CD4-positive, alpha-beta T cell treated with Interleukin-1 beta for 1 hour (primary cell): ENCODE measurements at regions not wholly inside any gene's neighbourhood (a gene's known extent, or its start where the extent isn't known, plus 50 kb on each side); places are given as distances from the start of the nearest gene placed in this dataset.

Experiments used
- DNase-seq, 2 donors: peaks; one replicate each; pipeline ENCODE4 v3.0.0-alpha.2; 2020 to 2022

DNA sequence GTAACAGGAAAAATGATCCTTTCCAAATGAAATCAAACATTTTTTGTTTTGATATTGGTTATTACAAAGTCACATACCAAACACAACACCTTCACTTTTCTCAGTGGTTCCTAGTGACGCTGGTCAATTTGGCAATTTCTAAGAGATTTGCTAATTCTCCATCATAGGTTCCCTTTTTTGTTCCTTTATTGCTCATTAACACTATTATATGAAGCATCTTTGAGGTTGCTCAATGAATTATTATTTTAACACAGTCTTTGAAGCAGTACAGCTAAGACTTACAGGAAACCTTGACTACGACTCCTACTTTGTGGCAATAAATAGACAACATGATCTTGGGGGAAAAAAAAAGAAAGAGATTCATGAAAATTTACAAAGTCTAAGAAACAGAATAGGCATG is 152.2 kb upstream of the VRK2 start:
- DNase-seq: no peak

DNA sequence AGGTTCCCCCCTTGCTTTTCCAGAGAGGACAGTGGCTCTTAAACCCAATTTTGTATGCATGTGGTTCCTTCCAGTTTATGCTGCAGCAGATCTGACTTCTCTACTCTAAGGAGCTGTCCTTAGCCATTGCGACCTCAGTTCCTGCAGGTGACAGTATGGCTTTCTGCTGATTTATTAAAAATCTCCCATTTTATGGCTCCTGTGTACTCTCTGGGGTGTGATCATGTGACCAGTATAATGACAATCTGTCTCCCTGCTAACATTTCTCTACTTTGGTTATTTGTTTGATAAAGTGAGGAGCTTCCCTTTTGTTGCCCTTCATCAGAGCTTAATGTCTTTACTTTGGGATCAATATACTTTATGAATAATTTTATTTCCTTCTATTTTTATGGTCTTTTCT is 148.7 kb upstream of the VRK2 start:
- no peak for DNase-seq

GRCh38 chr2:57899898-57900297 is 146.7 kb upstream of the VRK2 start:
- DNase-seq: peak in 1 of 2 donors; percentile 18

DNA sequence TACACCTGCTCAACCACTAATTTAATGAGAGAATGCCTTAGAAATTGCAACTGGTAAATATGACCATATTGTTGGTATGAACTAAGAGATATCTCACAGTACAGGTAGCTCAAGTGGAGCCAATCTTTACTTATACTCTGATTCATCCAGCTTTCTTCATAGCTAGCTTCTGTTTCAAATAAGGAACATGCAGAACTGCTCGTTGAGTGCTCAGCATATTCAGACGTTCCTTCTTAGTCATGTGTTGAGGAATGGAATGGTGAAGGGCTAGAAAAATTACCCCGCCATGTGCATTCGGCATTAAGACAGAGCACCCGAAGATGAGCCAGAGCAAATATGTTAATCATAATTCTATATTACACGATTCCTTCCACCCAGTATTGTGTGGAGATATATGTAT is 144.0 kb upstream of the VRK2 start:
- no peak for DNase-seq

DNA sequence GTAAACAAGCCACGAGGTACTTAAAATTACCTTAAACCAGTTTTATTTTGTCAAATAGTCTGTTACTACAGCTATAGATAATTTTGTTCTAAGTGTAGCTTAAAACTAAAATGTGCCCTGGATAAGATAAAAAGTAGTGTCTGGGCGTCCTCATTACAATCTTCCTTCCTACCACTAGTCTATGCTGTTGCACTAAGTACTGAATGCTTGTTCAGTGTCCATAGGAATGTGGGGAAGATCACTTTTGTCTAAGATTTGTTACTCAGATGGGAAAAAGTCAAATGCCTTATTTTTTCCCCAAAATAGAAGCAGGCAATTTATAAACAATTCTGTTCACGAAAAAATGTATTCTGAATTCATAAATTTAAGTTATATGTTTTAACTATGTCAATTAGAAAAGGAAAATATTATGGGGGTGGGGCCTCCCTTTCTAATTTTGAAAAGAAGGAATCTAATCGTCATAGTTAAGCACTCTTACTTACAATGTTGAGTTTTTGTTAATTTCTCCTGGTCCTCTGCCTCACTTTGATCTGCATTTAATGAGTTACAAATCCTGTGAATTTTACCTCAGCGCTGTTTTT is 140.4 kb upstream of the VRK2 start:
- peak in 1 of 2 donors; percentile 49 for DNase-seq

DNA sequence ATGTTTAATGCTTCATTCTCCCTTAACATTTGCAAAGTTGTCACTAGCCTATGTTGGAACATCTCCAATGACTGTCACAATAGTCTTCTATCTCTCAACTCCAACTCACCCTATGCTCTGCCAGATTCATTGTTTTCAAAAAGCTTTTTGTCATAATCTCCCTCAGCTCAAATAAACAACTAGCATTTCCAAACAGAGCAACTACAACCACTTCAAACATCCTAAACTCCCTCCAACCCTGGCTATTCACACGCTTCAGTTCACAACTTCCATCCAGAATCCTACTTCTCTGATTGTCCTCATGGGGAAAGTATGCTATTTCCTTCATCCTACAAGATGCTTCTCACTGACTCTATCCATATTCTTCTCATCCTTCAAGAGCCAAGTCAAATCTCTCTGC is 139.2 kb upstream of the VRK2 start:
- DNase-seq: no peak

DNA sequence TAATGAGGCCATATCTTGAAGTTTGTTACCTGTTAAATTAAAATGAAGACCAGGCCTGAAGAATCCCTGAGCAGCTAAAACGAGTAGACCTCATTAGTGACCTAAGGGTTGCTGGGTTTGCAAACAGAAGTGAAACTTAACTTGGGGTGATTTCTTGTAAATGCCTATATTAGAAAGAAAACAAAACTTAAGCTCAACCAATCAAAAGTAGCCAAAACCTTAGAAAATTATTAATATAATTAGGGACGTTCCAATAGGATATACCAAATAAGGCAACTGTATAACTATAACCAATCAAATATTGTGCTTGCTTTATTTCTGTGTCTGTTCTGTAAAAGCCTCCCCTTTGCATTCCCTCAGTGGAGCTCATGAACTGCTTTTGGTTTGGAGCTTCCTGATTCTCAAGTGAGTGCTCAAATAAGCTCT is 137.9 kb upstream of the VRK2 start:
- DNase-seq: peak in 1 of 2 donors; percentile 38

GRCh38 chr2:57918126-57918525 is 128.5 kb upstream of the VRK2 start:
- DNase-seq: no peak

DNA sequence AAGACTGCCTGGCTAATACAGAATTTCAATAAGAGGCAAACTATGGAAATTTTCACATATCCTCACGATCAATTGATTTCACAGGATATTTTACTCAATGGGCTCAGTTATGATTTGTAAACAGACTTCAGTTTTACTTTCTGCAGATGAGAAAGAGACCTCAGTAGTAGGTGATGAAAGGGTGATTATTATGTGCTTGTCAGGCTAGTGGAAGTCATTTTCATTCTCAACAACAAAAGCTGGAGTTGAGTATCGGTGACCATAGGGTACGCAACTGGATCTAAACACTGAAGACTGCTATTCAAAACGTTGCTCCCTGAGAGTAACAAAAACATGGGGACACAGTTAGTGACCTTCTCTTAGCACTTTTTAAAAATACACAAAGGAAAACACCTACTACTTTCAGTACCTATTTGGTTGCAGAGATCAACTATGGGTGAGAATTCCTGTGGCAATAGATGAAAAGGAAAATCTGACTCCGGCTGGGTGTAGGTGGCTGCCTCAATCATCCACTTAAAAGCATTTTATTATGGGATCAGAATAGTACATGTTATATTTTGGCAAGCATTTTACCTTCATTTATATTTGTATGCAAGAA is 126.2 kb upstream of the VRK2 start:
- DNase-seq: no peak

DNA sequence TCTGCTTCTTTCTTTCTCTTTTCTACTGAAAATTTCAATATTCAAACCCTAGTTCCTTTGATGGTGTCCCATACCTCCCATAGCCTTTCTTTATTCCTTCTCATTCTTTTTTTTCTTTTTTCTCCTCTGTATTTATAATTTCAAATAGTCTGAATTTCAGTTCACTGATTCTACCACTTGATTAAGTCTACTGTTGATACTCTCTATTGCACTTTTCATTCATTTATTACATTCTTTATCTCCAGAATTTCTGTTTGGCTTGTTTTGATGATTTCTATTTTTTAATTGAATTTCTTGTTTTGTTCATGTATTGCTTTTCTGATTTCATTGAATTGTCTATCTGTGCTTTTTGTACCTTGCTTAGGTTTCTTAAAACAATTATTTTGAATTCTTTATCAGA is 111.9 kb upstream of the VRK2 start:
- DNase-seq: no peak

- DNase-seq: no peak
Observed at GRCh38 chr2:57936216-57936615, 110.4 kb upstream of the VRK2 start.

GRCh38 chr2:57937456-57937855 is 109.2 kb upstream of the VRK2 start:
- no peak for DNase-seq

- no peak for DNase-seq
Observed at GRCh38 chr2:57941816-57942215, 104.8 kb upstream of the VRK2 start.

GRCh38 chr2:57943315-57943714 is 103.3 kb upstream of the VRK2 start:
- DNase-seq: no peak

DNA sequence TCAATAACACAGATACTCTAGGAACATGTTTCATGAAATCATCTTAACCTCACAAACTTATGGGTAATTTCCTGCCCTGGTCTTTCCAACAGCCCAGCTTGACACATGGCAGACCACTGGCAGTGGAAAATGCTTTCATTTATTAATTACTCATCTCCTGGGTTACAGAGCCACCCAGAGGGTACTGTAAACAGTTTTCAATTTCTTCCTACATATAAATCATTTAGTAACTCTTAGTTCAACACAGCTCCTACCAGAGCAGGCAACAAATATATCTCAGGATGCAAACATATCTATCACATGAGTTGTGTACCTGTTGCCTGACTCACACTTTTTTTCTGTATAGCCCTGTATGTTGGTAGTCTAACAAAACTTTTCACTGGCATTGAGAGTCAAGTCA is 99.2 kb upstream of the VRK2 start:
- DNase-seq: no peak

GRCh38 chr2:57954020-57954419 is 92.6 kb upstream of the VRK2 start:
- DNase-seq: no peak

DNA sequence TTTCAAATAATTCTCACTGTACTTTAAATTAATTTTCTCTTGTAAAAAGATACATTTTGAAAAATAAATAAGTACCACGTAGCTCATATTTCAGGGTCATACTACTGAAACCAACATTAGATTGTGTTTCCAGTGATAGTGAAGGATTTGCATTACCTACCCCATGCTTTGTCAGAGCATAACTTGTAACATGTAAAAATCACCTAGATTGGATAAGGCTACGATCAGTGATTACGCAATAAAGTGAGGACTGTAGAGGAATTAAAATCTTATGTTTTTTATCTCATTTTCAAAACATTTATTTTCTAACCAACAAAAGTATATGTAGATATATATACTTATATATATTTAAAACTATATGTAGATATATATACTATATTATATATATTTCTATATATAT is 89.4 kb upstream of the VRK2 start:
- DNase-seq: no peak

GRCh38 chr2:57959390-57959789 is 87.2 kb upstream of the VRK2 start:
- no peak for DNase-seq

GRCh38 chr2:57962861-57963260 is 83.7 kb upstream of the VRK2 start:
- no peak for DNase-seq

- DNase-seq: no peak
Observed at GRCh38 chr2:57965219-57965618, 81.4 kb upstream of the VRK2 start.

- DNase-seq: no peak
Observed at GRCh38 chr2:57965961-57966360, 80.6 kb upstream of the VRK2 start.

DNA sequence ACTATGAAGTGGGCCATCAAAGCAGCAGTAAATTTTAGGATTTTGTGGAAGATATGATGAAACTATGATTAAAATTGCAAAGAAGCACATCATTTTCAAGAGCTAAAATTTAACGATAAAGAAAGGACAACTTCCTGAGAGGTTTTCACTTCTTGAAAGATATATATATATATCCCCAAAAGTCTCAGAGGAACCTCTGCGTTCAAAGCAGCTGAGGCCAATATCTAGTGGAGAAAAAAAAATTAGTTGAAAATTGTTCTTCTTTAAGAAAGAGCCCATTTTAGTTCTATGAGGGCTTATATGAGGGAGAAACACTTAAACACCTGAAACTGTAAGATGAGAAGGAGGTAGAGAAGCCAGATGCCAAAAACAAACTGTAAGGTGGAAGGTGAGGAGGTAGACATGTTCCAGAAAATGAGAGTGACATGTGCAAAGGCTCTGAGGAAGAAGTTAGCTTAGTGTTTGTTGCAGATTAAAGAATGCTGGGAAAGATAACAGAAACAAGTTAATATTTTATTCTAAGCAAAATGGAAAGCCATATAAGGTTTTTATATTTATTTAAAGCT is 72.9 kb upstream of the VRK2 start:
- DNase-seq: no peak

DNA sequence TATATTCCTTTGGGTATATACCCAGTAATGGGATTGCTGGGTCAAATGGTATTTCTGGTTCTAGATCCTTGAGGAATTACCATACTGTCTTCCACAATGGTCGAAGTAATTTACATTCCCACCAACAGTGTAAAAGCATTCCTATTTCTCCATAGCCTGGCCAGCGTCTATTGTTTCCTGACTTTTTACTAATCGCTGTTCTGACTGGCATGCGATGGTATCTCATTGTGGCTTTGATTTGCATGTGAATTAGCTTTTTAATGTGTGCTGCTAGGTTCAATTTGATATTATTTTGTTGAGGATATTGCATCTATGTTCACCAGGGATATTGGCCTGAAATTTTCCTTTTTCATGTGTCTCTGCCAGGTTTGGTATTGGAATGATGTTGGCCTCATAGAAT is 67.4 kb upstream of the VRK2 start:
- DNase-seq: no peak

DNA sequence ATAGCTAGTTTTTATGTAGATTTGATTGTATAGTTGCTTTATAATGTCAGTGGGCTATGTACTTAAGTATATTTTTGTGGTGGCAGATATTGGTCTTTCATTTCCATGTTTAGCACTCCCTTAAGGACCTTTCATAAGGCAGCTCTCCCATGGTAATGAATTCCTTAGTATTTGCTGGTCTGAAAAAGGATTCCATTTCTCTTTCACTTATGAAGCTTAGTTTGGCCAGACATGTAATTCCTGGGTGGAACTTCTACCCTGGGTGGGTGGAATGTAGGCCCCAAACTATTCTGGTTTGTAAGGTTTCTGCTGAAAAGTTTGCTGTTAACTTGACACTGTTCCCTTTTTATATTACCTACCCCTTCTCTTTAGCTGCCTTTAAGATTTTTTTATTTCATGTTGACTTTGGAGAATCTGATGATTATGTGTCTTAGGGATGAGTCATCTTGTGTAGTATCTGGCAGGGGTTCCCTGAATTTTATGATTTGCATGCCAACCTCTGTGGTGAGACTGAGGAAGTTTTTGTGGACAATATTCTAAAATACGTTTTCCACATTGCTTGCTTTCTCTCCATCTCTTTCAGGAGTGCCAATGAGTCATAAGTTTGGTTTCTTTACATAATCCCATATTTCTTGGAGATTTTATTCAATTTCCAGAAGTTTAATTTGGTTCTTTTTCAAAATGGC is 65.4 kb upstream of the VRK2 start:
- no peak for DNase-seq
